ENCODE measurements at regions not wholly inside any gene's neighbourhood (a gene's known extent, or its start where the extent isn't known, plus 50 kb on each side); places are given as distances from the start of the nearest gene placed in this dataset.

- ChIA-PET CTCF (no interaction called here), POLR2A (no interaction called here)
- Histone ChIP-seq H3K27ac (ENCODE audit: extremely low read depth, low read depth, low read length) (no peak overlapping the region), H3K36me3 (ENCODE audit: control insufficient read depth in 2 of 2, insufficient read depth in 1 of 2, low read length in 2 of 2) (no peaks in the 10 kb centered on the region), H3K9me3 (ENCODE audit: control insufficient read depth, insufficient read depth, low read depth, low read length) (no peaks in the 10 kb centered on the region), H3K4me3 (ENCODE audit: low read depth, low read length) (no peak overlapping the region), H3K4me1 (ENCODE audit: control insufficient read depth, insufficient read depth, low read length) (no peaks in the 10 kb centered on the region)
- TF ChIP-seq ZNF211 (tag by site-specific recombination; IDR thresholded peaks at IDR 0.05; ENCODE audit: low read depth) (no peak), OSR2 (tag by site-specific recombination; IDR thresholded peaks at IDR 0.05) (no peak), ZSCAN16 (tag by site-specific recombination; IDR thresholded peaks at IDR 0.05) (no peak)
Observed at GRCh38 chr9:29616844-29617243, 2043.6 kb upstream of the C9orf72 start.

- Histone ChIP-seq H3K27ac (ENCODE audit: extremely low read depth, low read depth, low read length) (no peak overlapping the region), H3K4me3 (ENCODE audit: low read depth, low read length) (no peak overlapping the region), H3K9me3 (ENCODE audit: control insufficient read depth, insufficient read depth, low read depth, low read length) (no peaks in the 10 kb centered on the region), H3K4me1 (ENCODE audit: control insufficient read depth, insufficient read depth, low read length) (no peaks in the 10 kb centered on the region), H3K36me3 (ENCODE audit: control insufficient read depth in 2 of 2, insufficient read depth in 1 of 2, low read length in 2 of 2) (no peaks in the 10 kb centered on the region)
- ChIA-PET POLR2A (no interaction called here), CTCF (no interaction called here)
- TF ChIP-seq ZNF266 (tag by site-specific recombination; IDR thresholded peaks at IDR 0.05; ENCODE audit: low read depth) (no peak), ZNF146 (tag by site-specific recombination; IDR thresholded peaks at IDR 0.05) (no peak), ZNF274 (IDR thresholded peaks at IDR 0.05; ENCODE audit: low read length) (no peak), ZNF274 (tag by site-specific recombination; IDR thresholded peaks at IDR 0.05; ENCODE audit: borderline replicate concordance) (no peak), GFI1B (tag by site-specific recombination; IDR thresholded peaks at IDR 0.05) (no peak), ZBTB20 (tag by site-specific recombination; IDR thresholded peaks at IDR 0.05) (no peak), ZNF830 (tag by site-specific recombination; IDR thresholded peaks at IDR 0.05; ENCODE audit: low read depth) (no peak), ZNF239 (tag by site-specific recombination; IDR thresholded peaks at IDR 0.05) (no peak), YY2 (tag by site-specific recombination; IDR thresholded peaks at IDR 0.05) (no peak), EGR2 (tag by site-specific recombination; IDR thresholded peaks at IDR 0.05; ENCODE audit: low read depth) (no peak), ZNF2 (tag by site-specific recombination; IDR thresholded peaks at IDR 0.05) (no peak), ZNF121 (tag by site-specific recombination; IDR thresholded peaks at IDR 0.05) (no peak), ZNF341 (tag by site-specific recombination; IDR thresholded peaks at IDR 0.05; ENCODE audit: low read depth) (no peak), ZFP3 (tag by site-specific recombination; IDR thresholded peaks at IDR 0.05; ENCODE audit: low read depth) (no peak)
- TF ChIP-seq, protein P1, sequence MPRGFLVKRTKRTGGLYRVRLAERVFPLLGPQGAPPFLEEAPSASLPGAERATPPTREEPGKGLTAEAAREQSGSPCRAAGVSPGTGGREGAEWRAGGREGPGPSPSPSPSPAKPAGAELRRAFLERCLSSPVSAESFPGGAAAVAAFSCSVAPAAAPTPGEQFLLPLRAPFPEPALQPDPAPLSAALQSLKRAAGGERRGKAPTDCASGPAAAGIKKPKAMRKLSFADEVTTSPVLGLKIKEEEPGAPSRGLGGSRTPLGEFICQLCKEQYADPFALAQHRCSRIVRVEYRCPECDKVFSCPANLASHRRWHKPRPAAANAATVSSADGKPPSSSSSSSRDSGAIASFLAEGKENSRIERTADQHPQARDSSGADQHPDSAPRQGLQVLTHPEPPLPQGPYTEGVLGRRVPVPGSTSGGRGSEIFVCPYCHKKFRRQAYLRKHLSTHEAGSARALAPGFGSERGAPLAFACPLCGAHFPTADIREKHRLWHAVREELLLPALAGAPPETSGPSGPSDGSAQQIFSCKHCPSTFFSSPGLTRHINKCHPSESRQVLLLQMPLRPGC (tag by site-specific recombination; IDR thresholded peaks at IDR 0.05): no peak
Observed at GRCh38 chr9:29625292-29625731, 2052.0 kb upstream of the C9orf72 start.

- no peaks in the 10 kb centered on the region for H3K36me3 ChIP-seq (ENCODE audit: control insufficient read depth in 2 of 2, insufficient read depth in 1 of 2, low read length in 2 of 2)
- no peak overlapping the region for H3K4me3 ChIP-seq (ENCODE audit: low read depth, low read length)
- POLR2A ChIA-PET: no interaction called here
- no peaks in the 10 kb centered on the region for H3K4me1 ChIP-seq (ENCODE audit: control insufficient read depth, insufficient read depth, low read length)
- no peak for TF ChIP-seq MEIS1 (CRISPR knock-in tag; IDR thresholded peaks at IDR 0.05; ENCODE audit: borderline replicate concordance)
- no peak for TF ChIP-seq ZNF449 (tag by site-specific recombination; IDR thresholded peaks at IDR 0.05)
- TF ChIP-seq ZNF529 (tag by site-specific recombination; IDR thresholded peaks at IDR 0.05; ENCODE audit: insufficient replicate concordance): no peak
- no peak for TF ChIP-seq ZNF654 (tag by site-specific recombination; IDR thresholded peaks at IDR 0.05; ENCODE audit: low read depth)
- no peak for TF ChIP-seq ZNF335 (tag by site-specific recombination; conservative IDR thresholded peaks at IDR 0.05)
- TF ChIP-seq ATF2 (tag by site-specific recombination; IDR thresholded peaks at IDR 0.05; ENCODE audit: low read depth): no peak
- TF ChIP-seq TRIM28 (IDR thresholded peaks at IDR 0.05; ENCODE audit: borderline replicate concordance, low read length): no peak
- TF ChIP-seq, protein P2, sequence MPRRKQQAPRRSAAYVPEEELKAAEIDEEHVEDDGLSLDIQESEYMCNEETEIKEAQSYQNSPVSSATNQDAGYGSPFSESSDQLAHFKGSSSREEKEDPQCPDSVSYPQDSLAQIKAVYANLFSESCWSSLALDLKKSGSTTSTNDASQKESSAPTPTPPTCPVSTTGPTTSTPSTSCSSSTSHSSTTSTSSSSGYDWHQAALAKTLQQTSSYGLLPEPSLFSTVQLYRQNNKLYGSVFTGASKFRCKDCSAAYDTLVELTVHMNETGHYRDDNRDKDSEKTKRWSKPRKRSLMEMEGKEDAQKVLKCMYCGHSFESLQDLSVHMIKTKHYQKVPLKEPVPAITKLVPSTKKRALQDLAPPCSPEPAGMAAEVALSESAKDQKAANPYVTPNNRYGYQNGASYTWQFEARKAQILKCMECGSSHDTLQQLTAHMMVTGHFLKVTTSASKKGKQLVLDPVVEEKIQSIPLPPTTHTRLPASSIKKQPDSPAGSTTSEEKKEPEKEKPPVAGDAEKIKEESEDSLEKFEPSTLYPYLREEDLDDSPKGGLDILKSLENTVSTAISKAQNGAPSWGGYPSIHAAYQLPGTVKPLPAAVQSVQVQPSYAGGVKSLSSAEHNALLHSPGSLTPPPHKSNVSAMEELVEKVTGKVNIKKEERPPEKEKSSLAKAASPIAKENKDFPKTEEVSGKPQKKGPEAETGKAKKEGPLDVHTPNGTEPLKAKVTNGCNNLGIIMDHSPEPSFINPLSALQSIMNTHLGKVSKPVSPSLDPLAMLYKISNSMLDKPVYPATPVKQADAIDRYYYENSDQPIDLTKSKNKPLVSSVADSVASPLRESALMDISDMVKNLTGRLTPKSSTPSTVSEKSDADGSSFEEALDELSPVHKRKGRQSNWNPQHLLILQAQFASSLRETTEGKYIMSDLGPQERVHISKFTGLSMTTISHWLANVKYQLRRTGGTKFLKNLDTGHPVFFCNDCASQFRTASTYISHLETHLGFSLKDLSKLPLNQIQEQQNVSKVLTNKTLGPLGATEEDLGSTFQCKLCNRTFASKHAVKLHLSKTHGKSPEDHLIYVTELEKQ (tag by site-specific recombination; IDR thresholded peaks at IDR 0.05; ENCODE audit: borderline replicate concordance): no peak
- TF ChIP-seq OVOL3 (tag by site-specific recombination; IDR thresholded peaks at IDR 0.05): no peak
- no peak overlapping the region for H3K27ac ChIP-seq (ENCODE audit: extremely low read depth, low read depth, low read length)
- CTCF ChIA-PET: no interaction called here
- H3K9me3 ChIP-seq (ENCODE audit: control insufficient read depth, insufficient read depth, low read depth, low read length): no peaks in the 10 kb centered on the region
Observed at GRCh38 chr9:29625931-29626330, 2052.7 kb upstream of the C9orf72 start.

Measured in HEK293 (cell line).